H1 (cell line): ENCODE measurements at regions not wholly inside any gene's neighbourhood (a gene's known extent, or its start where the extent isn't known, plus 50 kb on each side); places are given as distances from the start of the nearest gene placed in this dataset.

ENCODE experiments used
- CBX8 ChIP-seq: fragments of 300-800, 300-1000 bp; sonication (generic); IDR thresholded peaks from 2 replicates; pipeline ENCODE4 v1.7.1; 2016; ENCODE audit warnings: low read depth, low read length, borderline replicate concordance
- EP300 ChIP-seq, 2 experiments: IDR thresholded peaks; 1 replicate in 1 of 2; 2 replicates in 1 of 2; pipeline ENCODE4 v1.6.1; 2011 to 2012; ENCODE audit warnings: low read depth in 2 of 2, low read length in 2 of 2, mild to moderate bottlenecking in 2 of 2, borderline replicate concordance in 1 of 2, inconsistent platforms in 1 of 2, moderate library complexity in 1 of 2
- HDAC2 ChIP-seq, 2 experiments: fragments of 300-600 bp in 1 of 2; sonication (generic) in 1 of 2; IDR thresholded peaks; 2 replicates each; pipeline ENCODE4 v1.6.1; 2011 to 2012; ENCODE audit warnings: low read depth in 2 of 2, low read length in 2 of 2, mild to moderate bottlenecking in 2 of 2, moderate library complexity in 2 of 2, borderline replicate concordance in 1 of 2, inconsistent platforms in 1 of 2
- RXRA ChIP-seq: IDR thresholded peaks from 2 replicates; pipeline ENCODE4 v1.6.1; 2011; ENCODE audit warnings: low read depth, mild to moderate bottlenecking, low read length, moderate library complexity; ENCODE audit not compliant: insufficient read depth
- TCF12 ChIP-seq: IDR thresholded peaks from 2 replicates; pipeline ENCODE4 v1.6.1; 2011; ENCODE audit warnings: low read depth, mild to moderate bottlenecking, low read length
- TF ChIP-seq, protein P1 (sequence below): fragments of 300-600 bp; sonication (generic); IDR thresholded peaks from 2 replicates; pipeline ENCODE4 v1.7.1; 2012; ENCODE audit warnings: low read length, moderate library complexity, mild to moderate bottlenecking, inconsistent platforms; ENCODE audit not compliant: insufficient replicate concordance

DNA sequence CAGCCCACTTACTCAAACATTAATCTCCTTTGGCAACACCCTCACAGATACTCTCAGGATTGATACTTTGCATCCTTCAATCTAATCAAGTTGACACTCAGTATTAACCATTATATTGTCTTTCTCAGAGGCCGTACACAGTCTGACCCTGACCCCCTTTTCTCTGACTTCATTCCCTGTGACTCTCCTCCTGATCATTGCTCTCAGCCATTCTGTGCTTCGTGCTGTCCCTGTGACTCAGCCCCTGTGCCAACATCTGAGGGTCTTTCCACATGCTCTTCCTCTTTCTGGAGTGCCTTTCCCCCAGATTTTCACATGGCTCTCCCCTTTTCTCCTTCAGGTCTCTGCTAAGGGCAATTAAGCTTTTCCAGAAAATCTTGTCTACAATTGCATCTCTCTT, 289.0 kb upstream of the PHYHIPL start (continued):
- TF ChIP-seq, protein P1, sequence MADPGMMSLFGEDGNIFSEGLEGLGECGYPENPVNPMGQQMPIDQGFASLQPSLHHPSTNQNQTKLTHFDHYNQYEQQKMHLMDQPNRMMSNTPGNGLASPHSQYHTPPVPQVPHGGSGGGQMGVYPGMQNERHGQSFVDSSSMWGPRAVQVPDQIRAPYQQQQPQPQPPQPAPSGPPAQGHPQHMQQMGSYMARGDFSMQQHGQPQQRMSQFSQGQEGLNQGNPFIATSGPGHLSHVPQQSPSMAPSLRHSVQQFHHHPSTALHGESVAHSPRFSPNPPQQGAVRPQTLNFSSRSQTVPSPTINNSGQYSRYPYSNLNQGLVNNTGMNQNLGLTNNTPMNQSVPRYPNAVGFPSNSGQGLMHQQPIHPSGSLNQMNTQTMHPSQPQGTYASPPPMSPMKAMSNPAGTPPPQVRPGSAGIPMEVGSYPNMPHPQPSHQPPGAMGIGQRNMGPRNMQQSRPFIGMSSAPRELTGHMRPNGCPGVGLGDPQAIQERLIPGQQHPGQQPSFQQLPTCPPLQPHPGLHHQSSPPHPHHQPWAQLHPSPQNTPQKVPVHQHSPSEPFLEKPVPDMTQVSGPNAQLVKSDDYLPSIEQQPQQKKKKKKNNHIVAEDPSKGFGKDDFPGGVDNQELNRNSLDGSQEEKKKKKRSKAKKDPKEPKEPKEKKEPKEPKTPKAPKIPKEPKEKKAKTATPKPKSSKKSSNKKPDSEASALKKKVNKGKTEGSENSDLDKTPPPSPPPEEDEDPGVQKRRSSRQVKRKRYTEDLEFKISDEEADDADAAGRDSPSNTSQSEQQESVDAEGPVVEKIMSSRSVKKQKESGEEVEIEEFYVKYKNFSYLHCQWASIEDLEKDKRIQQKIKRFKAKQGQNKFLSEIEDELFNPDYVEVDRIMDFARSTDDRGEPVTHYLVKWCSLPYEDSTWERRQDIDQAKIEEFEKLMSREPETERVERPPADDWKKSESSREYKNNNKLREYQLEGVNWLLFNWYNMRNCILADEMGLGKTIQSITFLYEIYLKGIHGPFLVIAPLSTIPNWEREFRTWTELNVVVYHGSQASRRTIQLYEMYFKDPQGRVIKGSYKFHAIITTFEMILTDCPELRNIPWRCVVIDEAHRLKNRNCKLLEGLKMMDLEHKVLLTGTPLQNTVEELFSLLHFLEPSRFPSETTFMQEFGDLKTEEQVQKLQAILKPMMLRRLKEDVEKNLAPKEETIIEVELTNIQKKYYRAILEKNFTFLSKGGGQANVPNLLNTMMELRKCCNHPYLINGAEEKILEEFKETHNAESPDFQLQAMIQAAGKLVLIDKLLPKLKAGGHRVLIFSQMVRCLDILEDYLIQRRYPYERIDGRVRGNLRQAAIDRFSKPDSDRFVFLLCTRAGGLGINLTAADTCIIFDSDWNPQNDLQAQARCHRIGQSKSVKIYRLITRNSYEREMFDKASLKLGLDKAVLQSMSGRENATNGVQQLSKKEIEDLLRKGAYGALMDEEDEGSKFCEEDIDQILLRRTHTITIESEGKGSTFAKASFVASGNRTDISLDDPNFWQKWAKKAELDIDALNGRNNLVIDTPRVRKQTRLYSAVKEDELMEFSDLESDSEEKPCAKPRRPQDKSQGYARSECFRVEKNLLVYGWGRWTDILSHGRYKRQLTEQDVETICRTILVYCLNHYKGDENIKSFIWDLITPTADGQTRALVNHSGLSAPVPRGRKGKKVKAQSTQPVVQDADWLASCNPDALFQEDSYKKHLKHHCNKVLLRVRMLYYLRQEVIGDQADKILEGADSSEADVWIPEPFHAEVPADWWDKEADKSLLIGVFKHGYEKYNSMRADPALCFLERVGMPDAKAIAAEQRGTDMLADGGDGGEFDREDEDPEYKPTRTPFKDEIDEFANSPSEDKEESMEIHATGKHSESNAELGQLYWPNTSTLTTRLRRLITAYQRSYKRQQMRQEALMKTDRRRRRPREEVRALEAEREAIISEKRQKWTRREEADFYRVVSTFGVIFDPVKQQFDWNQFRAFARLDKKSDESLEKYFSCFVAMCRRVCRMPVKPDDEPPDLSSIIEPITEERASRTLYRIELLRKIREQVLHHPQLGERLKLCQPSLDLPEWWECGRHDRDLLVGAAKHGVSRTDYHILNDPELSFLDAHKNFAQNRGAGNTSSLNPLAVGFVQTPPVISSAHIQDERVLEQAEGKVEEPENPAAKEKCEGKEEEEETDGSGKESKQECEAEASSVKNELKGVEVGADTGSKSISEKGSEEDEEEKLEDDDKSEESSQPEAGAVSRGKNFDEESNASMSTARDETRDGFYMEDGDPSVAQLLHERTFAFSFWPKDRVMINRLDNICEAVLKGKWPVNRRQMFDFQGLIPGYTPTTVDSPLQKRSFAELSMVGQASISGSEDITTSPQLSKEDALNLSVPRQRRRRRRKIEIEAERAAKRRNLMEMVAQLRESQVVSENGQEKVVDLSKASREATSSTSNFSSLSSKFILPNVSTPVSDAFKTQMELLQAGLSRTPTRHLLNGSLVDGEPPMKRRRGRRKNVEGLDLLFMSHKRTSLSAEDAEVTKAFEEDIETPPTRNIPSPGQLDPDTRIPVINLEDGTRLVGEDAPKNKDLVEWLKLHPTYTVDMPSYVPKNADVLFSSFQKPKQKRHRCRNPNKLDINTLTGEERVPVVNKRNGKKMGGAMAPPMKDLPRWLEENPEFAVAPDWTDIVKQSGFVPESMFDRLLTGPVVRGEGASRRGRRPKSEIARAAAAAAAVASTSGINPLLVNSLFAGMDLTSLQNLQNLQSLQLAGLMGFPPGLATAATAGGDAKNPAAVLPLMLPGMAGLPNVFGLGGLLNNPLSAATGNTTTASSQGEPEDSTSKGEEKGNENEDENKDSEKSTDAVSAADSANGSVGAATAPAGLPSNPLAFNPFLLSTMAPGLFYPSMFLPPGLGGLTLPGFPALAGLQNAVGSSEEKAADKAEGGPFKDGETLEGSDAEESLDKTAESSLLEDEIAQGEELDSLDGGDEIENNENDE: no peak
- TF ChIP-seq TCF12: no peak
- no peak for TF ChIP-seq CBX8
- TF ChIP-seq HDAC2 (IDR thresholded peaks at IDR 0.05; ENCODE audit: borderline replicate concordance in 1 of 2, low read depth in 2 of 2, low read length in 2 of 2): no peak
- TF ChIP-seq EP300 (IDR thresholded peaks at IDR 0.05; ENCODE audit: borderline replicate concordance in 1 of 2, low read depth in 2 of 2, low read length in 2 of 2): no peak
- no peak for TF ChIP-seq RXRA
